Mesenchymal stem cell (in vitro differentiated cells and primary cell): ENCODE measurements at regions not wholly inside any gene's neighbourhood (a gene's known extent, or its start where the extent isn't known, plus 50 kb on each side); places are given as distances from the start of the nearest gene placed in this dataset.

Experiments used
- DNase-seq: peaks from one replicate; pipeline ENCODE4 v3.0.0-alpha.2; 2013
- H2AFZ ChIP-seq: one replicate; pipeline ENCODE4 v1.6.1; 2013; ENCODE audit warnings: low read depth, mild to moderate bottlenecking, control low read depth, inconsistent platforms, low read length, moderate library complexity
- H2AK5ac ChIP-seq: 2 replicates; pipeline ENCODE4 v1.6.1; 2013; ENCODE audit warnings: low read length, moderate library complexity, mild to moderate bottlenecking, inconsistent platforms; ENCODE audit not compliant: severe bottlenecking
- H2BK120ac ChIP-seq: one replicate; pipeline ENCODE4 v1.6.1; 2013; ENCODE audit warnings: low read depth, mild to moderate bottlenecking, inconsistent platforms, low read length, moderate library complexity
- H2BK12ac ChIP-seq, 2 experiments: one replicate each; pipeline ENCODE4 v1.6.1; 2013; ENCODE audit warnings: inconsistent platforms in 2 of 2, low read length in 2 of 2, mild to moderate bottlenecking in 2 of 2, moderate library complexity in 2 of 2, control low read depth in 1 of 2
- H2BK15ac ChIP-seq: one replicate; pipeline ENCODE4 v1.6.1; 2013; ENCODE audit warnings: mild to moderate bottlenecking, low read depth, inconsistent platforms; ENCODE audit not compliant: poor library complexity, severe bottlenecking
- H2BK5ac ChIP-seq: 2 replicates; pipeline ENCODE4 v1.6.1; 2013; ENCODE audit warnings: low read depth, mild to moderate bottlenecking, low read length, control low read depth, inconsistent platforms; ENCODE audit not compliant: poor library complexity, severe bottlenecking
- H3K14ac ChIP-seq, 2 experiments: one replicate each; pipeline ENCODE4 v1.6.1; 2013; ENCODE audit warnings: inconsistent platforms in 2 of 2, low read length in 2 of 2, control low read depth in 1 of 2, mild to moderate bottlenecking in 1 of 2, moderate library complexity in 1 of 2
- H3K18ac ChIP-seq, 2 experiments: one replicate each; pipeline ENCODE4 v1.6.1; 2013; ENCODE audit warnings: inconsistent platforms in 2 of 2, low read length in 2 of 2, control low read depth in 1 of 2, low read depth in 1 of 2, mild to moderate bottlenecking in 1 of 2
- H3K23ac ChIP-seq, 2 experiments: one replicate each; pipeline ENCODE4 v1.6.1; 2013; ENCODE audit warnings: inconsistent platforms in 2 of 2, low read length in 2 of 2, mild to moderate bottlenecking in 2 of 2, moderate library complexity in 2 of 2, control low read depth in 1 of 2
- H3K27ac ChIP-seq: 2 replicates; pipeline ENCODE4 v1.5.1; 2013; ENCODE audit warnings: mild to moderate bottlenecking, moderate library complexity, low read length, control low read depth, inconsistent platforms; ENCODE audit not compliant: poor library complexity, severe bottlenecking
- H3K27me3 ChIP-seq, 2 experiments: 2 replicates each; pipeline versions ENCODE4 v1.6.1 to v1.7.0; 2013; ENCODE audit warnings: low read length in 2 of 2, mild to moderate bottlenecking in 2 of 2, moderate library complexity in 2 of 2, control low read depth in 1 of 2, inconsistent platforms in 1 of 2; ENCODE audit not compliant: control insufficient read depth in 1 of 2, insufficient read depth in 1 of 2
- H3K36me3 ChIP-seq, 2 experiments: 2 replicates each; pipeline versions ENCODE4 v1.6.1 to v1.7.0; 2013; ENCODE audit warnings: low read length in 2 of 2, control low read depth in 1 of 2, inconsistent platforms in 1 of 2, low read depth in 1 of 2, mild to moderate bottlenecking in 1 of 2; ENCODE audit not compliant: insufficient read depth in 2 of 2, control insufficient read depth in 1 of 2
- H3K4ac ChIP-seq, 2 experiments: one replicate each; pipeline ENCODE4 v1.6.1; 2013; ENCODE audit warnings: inconsistent platforms in 2 of 2, low read length in 2 of 2, mild to moderate bottlenecking in 2 of 2, moderate library complexity in 2 of 2, control low read depth in 1 of 2, low read depth in 1 of 2
- H3K4me1 ChIP-seq: 2 replicates; pipeline ENCODE4 v1.6.1; 2013; ENCODE audit warnings: low read depth, low read length, control low read depth; ENCODE audit not compliant: control insufficient read depth, insufficient read depth
- H3K4me2 ChIP-seq: 2 replicates; pipeline ENCODE4 v1.6.1; 2013; ENCODE audit warnings: low read length, mild to moderate bottlenecking, inconsistent platforms; ENCODE audit not compliant: poor library complexity, severe bottlenecking
- H3K4me3 ChIP-seq, 2 experiments: 2 replicates each; pipeline versions ENCODE4 v1.5.1 to v1.7.0; 2013; ENCODE audit warnings: low read length in 2 of 2, mild to moderate bottlenecking in 2 of 2, control low read depth in 1 of 2, low read depth in 1 of 2; ENCODE audit not compliant: insufficient read depth in 1 of 2
- H3K79me1 ChIP-seq: replicated peaks from 2 replicates; pipeline ENCODE4 v1.6.1; 2013; ENCODE audit warnings: mild to moderate bottlenecking, control low read depth, low read length, inconsistent platforms; ENCODE audit not compliant: poor library complexity, severe bottlenecking
- H3K9ac ChIP-seq: 2 replicates; pipeline ENCODE4 v1.7.0; 2013; ENCODE audit warnings: mild to moderate bottlenecking, low read length, moderate library complexity
- H3K9me3 ChIP-seq: 2 replicates; pipeline ENCODE4 v1.7.0; 2013; ENCODE audit warnings: mild to moderate bottlenecking, low read length; ENCODE audit not compliant: control insufficient read depth
- H4K8ac ChIP-seq: one replicate; pipeline ENCODE4 v1.6.1; 2013; ENCODE audit warnings: inconsistent platforms, mild to moderate bottlenecking, low read length, moderate library complexity
- H4K91ac ChIP-seq: one replicate; pipeline ENCODE4 v1.6.1; 2013; ENCODE audit warnings: mild to moderate bottlenecking, low read length, inconsistent platforms
- WGBS: methylation state at CpG from one replicate; pipeline ENCODE4 v1.1.7; 2013; ENCODE audit warnings: mixed read lengths; 5-methylcytosine and 5-hydroxymethylcytosine counted together

GRCh38 chr9:83185488-83186154 lies 122.7 kb upstream of the RASEF start:
- H3K27me3 ChIP-seq = peaks cover 11 to 26% of the 10 kb centered on the region in 2 experiments

DNA sequence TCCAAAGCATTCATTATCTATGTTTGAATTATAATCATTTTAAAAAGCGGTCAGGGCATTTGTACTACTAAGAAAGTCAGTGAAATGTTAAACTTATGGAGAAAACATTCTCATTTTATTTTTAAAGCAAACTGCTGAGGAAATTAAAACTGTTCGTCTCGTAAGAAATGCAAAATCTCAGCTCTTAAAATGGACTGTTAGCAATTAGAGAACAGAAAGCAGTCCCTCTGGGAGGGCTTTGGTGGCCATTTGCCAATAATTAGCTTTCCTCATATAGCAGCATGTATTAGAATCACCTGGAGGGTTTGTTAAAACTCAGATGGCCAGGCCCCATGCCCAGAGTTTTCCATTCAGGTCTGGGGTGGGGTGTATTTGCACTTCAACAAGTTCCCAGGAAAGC lies 120.7 kb upstream of the RASEF start:
- no peak for DNase-seq
- no peak overlapping the region for H2AK5ac ChIP-seq
- no peak overlapping the region for H2AFZ ChIP-seq
- H3K4me3 ChIP-seq = no peak overlapping the region
- no peak overlapping the region for H3K27ac ChIP-seq
- no peak overlapping the region for H3K9ac ChIP-seq
- H3K4ac ChIP-seq = no peak overlapping the region
- H2BK120ac ChIP-seq = no peak overlapping the region
- H3K36me3 ChIP-seq = no peaks in the 10 kb centered on the region
- no peak overlapping the region for H2BK15ac ChIP-seq
- no peak overlapping the region for H3K23ac ChIP-seq
- no peak overlapping the region for H3K18ac ChIP-seq
- H3K27me3 ChIP-seq = peaks cover 11 to 22% of the 10 kb centered on the region in 2 experiments
- 100% methylated on average over 2 of the region's 3 CpGs for WGBS
- H4K91ac ChIP-seq = no peak overlapping the region
- no peaks in the 10 kb centered on the region for H3K79me1 ChIP-seq
- H3K14ac ChIP-seq = no peak overlapping the region
- no peak overlapping the region for H2BK12ac ChIP-seq
- H3K4me1 ChIP-seq = no peaks in the 10 kb centered on the region
- H3K4me2 ChIP-seq = no peak overlapping the region
- no peak overlapping the region for H4K8ac ChIP-seq
- peaks cover 1% of the 10 kb centered on the region for H3K9me3 ChIP-seq
- H2BK5ac ChIP-seq = no peak overlapping the region

More at GRCh38 chr9:83185488-83186154, 122.7 kb upstream of the RASEF start:
- no peak overlapping the region for H3K27ac ChIP-seq
- H2BK5ac ChIP-seq = no peak overlapping the region
- 52% methylated on average over 7 of the region's 8 CpGs for WGBS
- no peaks in the 10 kb centered on the region for H3K4me1 ChIP-seq
- H3K9ac ChIP-seq = no peak overlapping the region
- no peak overlapping the region for H2BK12ac ChIP-seq
- H3K18ac ChIP-seq = no peak overlapping the region
- no peak overlapping the region for H2AFZ ChIP-seq
- H2AK5ac ChIP-seq = no peak overlapping the region
- H2BK120ac ChIP-seq = no peak overlapping the region
- H3K4me2 ChIP-seq = no peak overlapping the region
- no peaks in the 10 kb centered on the region for H3K9me3 ChIP-seq
- H3K36me3 ChIP-seq = no peaks in the 10 kb centered on the region
- H3K23ac ChIP-seq = no peak overlapping the region
- H3K4me3 ChIP-seq = no peak overlapping the region
- no peak overlapping the region for H4K91ac ChIP-seq
- H4K8ac ChIP-seq = no peak overlapping the region
- DNase-seq = no peak
- no peak overlapping the region for H3K14ac ChIP-seq
- no peak overlapping the region for H3K4ac ChIP-seq
- no peaks in the 10 kb centered on the region for H3K79me1 ChIP-seq
- no peak overlapping the region for H2BK15ac ChIP-seq

DNA sequence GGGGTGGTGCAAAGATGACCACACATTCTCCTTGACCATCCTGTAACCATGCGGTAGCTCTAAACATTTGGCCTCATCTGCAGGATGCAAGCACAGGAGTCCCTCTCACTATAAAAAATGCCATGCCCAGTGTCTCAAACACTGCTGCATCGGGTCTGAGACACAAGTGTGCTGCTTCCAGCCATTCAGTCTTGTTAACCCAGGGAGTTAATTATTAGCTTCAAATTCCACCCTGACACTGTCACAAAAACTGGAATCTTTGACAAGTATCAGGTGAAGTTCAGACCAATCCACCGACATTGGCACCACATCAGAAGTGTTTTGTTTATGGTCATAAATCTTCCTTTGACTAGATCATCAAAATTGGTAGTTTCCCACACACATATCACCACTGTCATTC lies 119.1 kb upstream of the RASEF start:
- 85% methylated on average over 3 of the region's 3 CpGs for WGBS

GRCh38 chr9:83178717-83179116 lies 115.8 kb upstream of the RASEF start:
- Histone ChIP-seq H3K4me1 (no peaks in the 10 kb centered on the region), H3K27me3 (no peaks in the 10 kb centered on the region), H3K4me2 (no peak overlapping the region), H2AK5ac (no peak overlapping the region), H3K27ac (no peak overlapping the region), H3K23ac (no peak overlapping the region), H2BK120ac (no peak overlapping the region), H3K9me3 (peaks cover 37% of the 10 kb centered on the region), H3K9ac (no peak overlapping the region), H3K14ac (no peak overlapping the region), H4K91ac (no peak overlapping the region), H3K79me1 (no peaks in the 10 kb centered on the region), H3K4me3 (no peak overlapping the region), H2BK15ac (no peak overlapping the region), H2AFZ (no peak overlapping the region), H2BK5ac (no peak overlapping the region), H3K4ac (no peak overlapping the region), H2BK12ac (no peak overlapping the region), H3K36me3 (no peaks in the 10 kb centered on the region), H4K8ac (no peak overlapping the region), H3K18ac (no peak overlapping the region)
- 90% methylated on average over 1 of the region's 1 CpG for WGBS
- no peak for DNase-seq

More for the DNA sequence above, 119.1 kb upstream of the RASEF start:
- Histone ChIP-seq H2BK15ac (no peak overlapping the region), H2BK12ac (no peak overlapping the region), H3K23ac (no peak overlapping the region), H3K79me1 (no peaks in the 10 kb centered on the region), H3K18ac (no peak overlapping the region), H3K14ac (no peak overlapping the region), H2BK120ac (no peak overlapping the region), H3K9me3 (peaks cover 17% of the 10 kb centered on the region), H3K4me1 (no peaks in the 10 kb centered on the region), H3K4me3 (no peak overlapping the region), H2AFZ (no peak overlapping the region), H3K9ac (no peak overlapping the region), H3K36me3 (no peaks in the 10 kb centered on the region), H3K27ac (no peak overlapping the region), H4K8ac (no peak overlapping the region), H3K27me3 (peaks cover 7 to 19% of the 10 kb centered on the region in 2 experiments), H2BK5ac (no peak overlapping the region), H4K91ac (no peak overlapping the region), H2AK5ac (no peak overlapping the region), H3K4ac (no peak overlapping the region), H3K4me2 (no peak overlapping the region)
- DNase-seq = no peak
